ENCODE measurements at regions not wholly inside any gene's neighbourhood (a gene's known extent, or its start where the extent isn't known, plus 50 kb on each side); places are given as distances from the start of the nearest gene placed in this dataset.

DNA sequence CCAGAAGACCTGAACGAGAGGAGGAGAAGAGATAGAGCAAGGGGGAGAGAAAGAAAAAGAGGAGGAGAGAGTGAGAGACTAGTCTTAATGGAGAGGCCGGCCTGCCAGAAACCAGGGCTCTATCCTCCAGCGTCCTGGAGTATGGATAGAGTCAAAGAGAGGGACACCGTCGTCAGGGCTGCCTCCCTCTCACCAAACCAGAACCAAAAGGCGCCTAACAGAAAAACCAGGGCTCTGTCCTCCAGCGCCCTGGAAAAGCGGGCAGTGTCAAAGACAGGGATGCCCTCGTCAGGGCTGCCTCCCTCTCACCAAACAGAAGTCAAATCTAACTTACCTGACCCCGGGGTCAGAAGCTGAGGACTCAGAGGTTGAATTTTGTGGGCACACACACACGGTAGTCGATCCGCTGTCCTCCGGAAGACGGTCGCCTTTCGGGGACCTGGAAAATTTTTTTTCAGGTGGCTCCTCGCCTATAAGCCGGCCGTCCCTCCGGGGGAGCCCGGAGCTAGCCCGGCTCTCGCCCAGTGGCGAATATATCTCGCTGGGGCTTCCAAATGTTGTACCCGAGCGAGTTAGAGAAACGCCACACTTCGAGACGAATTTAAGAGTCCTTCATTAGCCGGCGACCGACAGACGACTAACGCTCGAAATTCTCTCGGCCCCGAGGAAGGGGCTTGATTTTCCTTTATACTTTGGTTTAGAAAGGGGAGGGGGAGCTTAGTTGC lies 148.2 kb downstream of the TRIM27 start:
- TF ChIP-seq SIN3A (IDR thresholded peaks at IDR 0.05; ENCODE audit: borderline replicate concordance, insufficient read depth, low read length) (no peak), POLR2AphosphoS5 (IDR thresholded peaks at IDR 0.05; ENCODE audit: low read depth, low read length) (no peak), FOXP2 (optimal IDR thresholded peaks at IDR 0.05; ENCODE audit: borderline replicate concordance, extremely low read depth, extremely low read length, insufficient read depth) (no peak)
- TF ChIP-seq, protein P1, sequence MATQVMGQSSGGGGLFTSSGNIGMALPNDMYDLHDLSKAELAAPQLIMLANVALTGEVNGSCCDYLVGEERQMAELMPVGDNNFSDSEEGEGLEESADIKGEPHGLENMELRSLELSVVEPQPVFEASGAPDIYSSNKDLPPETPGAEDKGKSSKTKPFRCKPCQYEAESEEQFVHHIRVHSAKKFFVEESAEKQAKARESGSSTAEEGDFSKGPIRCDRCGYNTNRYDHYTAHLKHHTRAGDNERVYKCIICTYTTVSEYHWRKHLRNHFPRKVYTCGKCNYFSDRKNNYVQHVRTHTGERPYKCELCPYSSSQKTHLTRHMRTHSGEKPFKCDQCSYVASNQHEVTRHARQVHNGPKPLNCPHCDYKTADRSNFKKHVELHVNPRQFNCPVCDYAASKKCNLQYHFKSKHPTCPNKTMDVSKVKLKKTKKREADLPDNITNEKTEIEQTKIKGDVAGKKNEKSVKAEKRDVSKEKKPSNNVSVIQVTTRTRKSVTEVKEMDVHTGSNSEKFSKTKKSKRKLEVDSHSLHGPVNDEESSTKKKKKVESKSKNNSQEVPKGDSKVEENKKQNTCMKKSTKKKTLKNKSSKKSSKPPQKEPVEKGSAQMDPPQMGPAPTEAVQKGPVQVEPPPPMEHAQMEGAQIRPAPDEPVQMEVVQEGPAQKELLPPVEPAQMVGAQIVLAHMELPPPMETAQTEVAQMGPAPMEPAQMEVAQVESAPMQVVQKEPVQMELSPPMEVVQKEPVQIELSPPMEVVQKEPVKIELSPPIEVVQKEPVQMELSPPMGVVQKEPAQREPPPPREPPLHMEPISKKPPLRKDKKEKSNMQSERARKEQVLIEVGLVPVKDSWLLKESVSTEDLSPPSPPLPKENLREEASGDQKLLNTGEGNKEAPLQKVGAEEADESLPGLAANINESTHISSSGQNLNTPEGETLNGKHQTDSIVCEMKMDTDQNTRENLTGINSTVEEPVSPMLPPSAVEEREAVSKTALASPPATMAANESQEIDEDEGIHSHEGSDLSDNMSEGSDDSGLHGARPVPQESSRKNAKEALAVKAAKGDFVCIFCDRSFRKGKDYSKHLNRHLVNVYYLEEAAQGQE (IDR thresholded peaks at IDR 0.05; ENCODE audit: insufficient read depth in 1 of 2, low read depth in 2 of 2, low read length in 2 of 2) = no peak
